IMR-90 (cell line): ENCODE measurements at regions not wholly inside any gene's neighbourhood (a gene's known extent, or its start where the extent isn't known, plus 50 kb on each side); places are given as distances from the start of the nearest gene placed in this dataset.

Experiments used
- ATAC-seq: fragments of 200-7000 bp; cut with Tn5 transposase; 2 replicates; pipeline ENCODE4 v1.9.1; 2020; ENCODE audit warnings: low read depth, mild to moderate bottlenecking, moderate library complexity
- BruUV-seq: library from RNA; stranded (reverse); fragments of 400-500 nt; replicated peaks from 2 replicates; lab custom pipeline; 2021; lab: Mats Ljungman, UMichigan
- CTCF ChIA-PET: fragments of 300-600 bp; formaldehyde crosslinking; extraction: SDS; loops from one replicate; lab custom pipeline; 2021; ENCODE audit warnings: antibody characterized with exemption; lab: Yijun Ruan, JAX
- POLR2A ChIA-PET: fragments of 300-600 bp; sonication (Branson Sonifier 250); formaldehyde crosslinking; loops from one replicate; lab custom pipeline; 2022; ENCODE audit warnings: antibody characterized with exemption; ENCODE audit not compliant: unreplicated experiment; lab: Charles Lee
- DNase-seq: peaks from one replicate; pipeline ENCODE4 v3.0.0; 2013
- H2AFZ ChIP-seq: replicated peaks from 2 replicates; pipeline ENCODE3; 2013; ENCODE audit warnings: low read length, mild to moderate bottlenecking; ENCODE audit not compliant: poor library complexity
- H2AK5ac ChIP-seq: 2 replicates; pipeline ENCODE4 v1.6.1; 2013; ENCODE audit warnings: low read depth, low read length, inconsistent platforms
- H2AK9ac ChIP-seq: replicated peaks from 2 replicates; pipeline ENCODE3; 2013; ENCODE audit warnings: mild to moderate bottlenecking, low read depth, low read length, moderate library complexity; ENCODE audit not compliant: poor library complexity
- H2BK120ac ChIP-seq: 2 replicates; pipeline ENCODE4 v1.6.1; 2013; ENCODE audit warnings: low read depth, low read length, inconsistent platforms
- H2BK15ac ChIP-seq: 3 replicates; pipeline ENCODE4 v1.6.1; 2013; ENCODE audit warnings: low read depth, low read length, inconsistent platforms
- H2BK20ac ChIP-seq: 2 replicates; pipeline ENCODE4 v1.6.1; 2013; ENCODE audit warnings: low read depth, mild to moderate bottlenecking, inconsistent platforms, low read length, moderate library complexity
- H2BK5ac ChIP-seq: 2 replicates; pipeline ENCODE4 v1.6.1; 2013; ENCODE audit warnings: mild to moderate bottlenecking, low read depth, low read length, inconsistent platforms; ENCODE audit not compliant: poor library complexity, severe bottlenecking
- H3K14ac ChIP-seq: replicated peaks from 2 replicates; pipeline ENCODE4 v1.6.1; 2013; ENCODE audit warnings: low read depth, low read length, inconsistent platforms
- H3K18ac ChIP-seq: 2 replicates; pipeline ENCODE4 v1.6.1; 2013; ENCODE audit warnings: low read depth, low read length, control low read depth
- H3K23ac ChIP-seq: 2 replicates; pipeline ENCODE4 v1.6.1; 2013; ENCODE audit warnings: low read depth, low read length, inconsistent platforms
- H3K27ac ChIP-seq: 2 replicates; pipeline ENCODE4 v1.5.1; 2013; ENCODE audit warnings: mild to moderate bottlenecking, control low read depth, low read length; ENCODE audit not compliant: insufficient read depth
- H3K27me3 ChIP-seq: 2 replicates; pipeline ENCODE4 v1.6.1; 2013; ENCODE audit warnings: low read length; ENCODE audit not compliant: control insufficient read depth, insufficient read depth
- H3K36me3 ChIP-seq: 2 replicates; pipeline ENCODE4 v1.6.1; 2013; ENCODE audit warnings: low read length, mixed read lengths; ENCODE audit not compliant: control insufficient read depth, insufficient read depth
- H3K4ac ChIP-seq: 2 replicates; pipeline ENCODE4 v1.6.1; 2013; ENCODE audit warnings: low read depth, low read length, inconsistent platforms
- H3K4me1 ChIP-seq: 2 replicates; pipeline ENCODE4 v1.6.1; 2013; ENCODE audit warnings: low read length, mixed read lengths; ENCODE audit not compliant: control insufficient read depth, insufficient read depth
- H3K4me2 ChIP-seq: 2 replicates; pipeline ENCODE4 v1.6.1; 2013; ENCODE audit warnings: low read depth, mild to moderate bottlenecking, control low read depth, low read length, moderate library complexity
- H3K4me3 ChIP-seq: 2 replicates; pipeline ENCODE4 v1.5.1; 2013; ENCODE audit warnings: low read depth, mild to moderate bottlenecking, control low read depth, low read length, moderate library complexity; ENCODE audit not compliant: insufficient read depth
- H3K56ac ChIP-seq: 2 replicates; pipeline ENCODE4 v1.6.1; 2013; ENCODE audit warnings: low read length, inconsistent platforms; ENCODE audit not compliant: insufficient read depth; ENCODE audit errors: extremely low read depth
- H3K79me1 ChIP-seq, 2 experiments: 2 replicates each; pipeline ENCODE4 v1.6.1; 2013; ENCODE audit warnings: low read length in 2 of 2, inconsistent platforms in 1 of 2, low read depth in 1 of 2
- H3K9ac ChIP-seq: 2 replicates; pipeline ENCODE4 v1.6.1; 2013; ENCODE audit warnings: low read depth, low read length, control low read depth
- H3K9me1 ChIP-seq: 2 replicates; pipeline ENCODE4 v1.6.1; 2013; ENCODE audit warnings: low read length, inconsistent platforms; ENCODE audit not compliant: insufficient read depth
- H3K9me3 ChIP-seq: 2 replicates; pipeline ENCODE4 v1.6.1; 2013; ENCODE audit warnings: low read length; ENCODE audit not compliant: control insufficient read depth, insufficient read depth
- H4K20me1 ChIP-seq: 2 replicates; pipeline ENCODE4 v1.6.1; 2013; ENCODE audit warnings: low read length, inconsistent platforms; ENCODE audit not compliant: insufficient read depth
- H4K5ac ChIP-seq: 2 replicates; pipeline ENCODE4 v1.6.1; 2013; ENCODE audit warnings: mild to moderate bottlenecking, low read depth, low read length, control low read depth
- H4K8ac ChIP-seq, 2 experiments: 2 replicates each; pipeline ENCODE4 v1.6.1; 2013; ENCODE audit warnings: low read depth in 2 of 2, low read length in 2 of 2, control low read depth in 1 of 2, inconsistent platforms in 1 of 2
- H4K91ac ChIP-seq: 2 replicates; pipeline ENCODE4 v1.6.1; 2013; ENCODE audit warnings: low read depth, low read length, inconsistent platforms; ENCODE audit not compliant: insufficient read depth
- BHLHE40 ChIP-seq: fragments of 150-350 bp; IDR thresholded peaks from 2 replicates; pipeline ENCODE4 v1.6.1; 2016; ENCODE audit warnings: mild to moderate bottlenecking, low read depth, low read length
- CEBPB ChIP-seq: IDR thresholded peaks from 2 replicates; pipeline ENCODE4 v1.6.1; 2012; ENCODE audit warnings: low read depth, low read length, improper control_type of control experiment
- CHD1 ChIP-seq: IDR thresholded peaks from 2 replicates; pipeline ENCODE4 v1.6.1; 2012; ENCODE audit warnings: low read depth, low read length, improper control_type of control experiment
- CTCF ChIP-seq: conservative IDR thresholded peaks from 2 replicates; pipeline ENCODE4 v1.5.1; 2012; ENCODE audit warnings: mild to moderate bottlenecking, low read depth, low read length, improper control_type of control experiment
- ELK1 ChIP-seq: fragments of 150-350 bp; IDR thresholded peaks from 2 replicates; pipeline ENCODE4 v1.6.1; 2016; ENCODE audit warnings: low read depth, mild to moderate bottlenecking, low read length, moderate library complexity, borderline replicate concordance
- FOS ChIP-seq: fragments of 150-350 bp; IDR thresholded peaks from 2 replicates; pipeline ENCODE4 v1.6.1; 2016; ENCODE audit warnings: low read depth, low read length
- MAFK ChIP-seq: IDR thresholded peaks from 2 replicates; pipeline ENCODE4 v1.6.1; 2012; ENCODE audit warnings: low read depth, low read length, improper control_type of control experiment
- MXI1 ChIP-seq: IDR thresholded peaks from 2 replicates; pipeline ENCODE4 v1.6.1; 2012; ENCODE audit warnings: low read depth, mild to moderate bottlenecking, low read length, moderate library complexity, borderline replicate concordance
- NFE2L2 ChIP-seq: fragments of 150-350 bp; IDR thresholded peaks from 2 replicates; pipeline ENCODE4 v1.6.1; 2016; ENCODE audit warnings: low read depth, mild to moderate bottlenecking, low read length
- POLR2A ChIP-seq: IDR thresholded peaks from 2 replicates; pipeline ENCODE4 v1.6.1; 2012; ENCODE audit warnings: mild to moderate bottlenecking, low read depth, low read length
- RCOR1 ChIP-seq: IDR thresholded peaks from 2 replicates; pipeline ENCODE4 v1.6.1; 2012; ENCODE audit warnings: mild to moderate bottlenecking, low read length, improper control_type of control experiment; ENCODE audit not compliant: insufficient replicate concordance
- USF2 ChIP-seq: fragments of 150-350 bp; IDR thresholded peaks from 2 replicates; pipeline ENCODE4 v1.6.1; 2017; ENCODE audit warnings: mild to moderate bottlenecking, antibody characterized with exemption, low read length, low read depth
- WGBS, 2 experiments: methylation state at CpG; one replicate each; pipeline versions ENCODE4 v1.1.5 to v1.1.7; 2013; ENCODE audit warnings: missing lambda C conversion rate in 2 of 2; ENCODE audit not compliant: insufficient read length in 1 of 2; ENCODE audit errors: extremely low coverage in 2 of 2; 5-methylcytosine and 5-hydroxymethylcytosine counted together
- dilution Hi-C: fragments of 300-500 bp; cut with HindIII; formaldehyde crosslinking; loops from one replicate; pipeline ENCODE4 v1.14.3; 2018; ENCODE audit warnings: low sequenced_read_pairs; ENCODE audit not compliant: unreplicated experiment
- in situ Hi-C: fragments of 300-500 bp; cut with MboI; formaldehyde crosslinking; loops from 3 replicates; pipeline ENCODE4 v1.14.3; 2019; ENCODE audit warnings: low sequenced_read_pairs, inconsistent platforms, mixed read lengths
- intact Hi-C: fragments of 100-400 bp; cut with micrococcal nuclease; formaldehyde crosslinking; loops from 2 replicates; pipeline ENCODE4 v1.10.0; 2022

GRCh38 chr3:5339967-5340535 lies 152.5 kb downstream of the EDEM1 start:
- POLR2A ChIA-PET, result no interaction called here
- no peak overlapping the region for H3K23ac ChIP-seq
- no peak overlapping the region for H3K27ac ChIP-seq
- H2BK5ac ChIP-seq, result no peak overlapping the region
- no peaks in the 10 kb centered on the region for H4K20me1 ChIP-seq
- H4K5ac ChIP-seq, result no peak overlapping the region
- H3K4me2 ChIP-seq, result no peak overlapping the region
- dilution Hi-C loops (no loop called here), intact Hi-C loops (no loop called here), in situ Hi-C loops (no loop called here)
- no peak overlapping the region for H2AFZ ChIP-seq
- H3K9me3 ChIP-seq, result no peaks in the 10 kb centered on the region; the same call in 1 of the 2 replicates
- no peaks in the 10 kb centered on the region for H3K36me3 ChIP-seq
- H3K4me3 ChIP-seq, result no peak overlapping the region
- 74% methylated on average over 3 of the region's 8 CpGs; no CpG with 5 or more reads in 1 of the 2 experiments for WGBS, 2 experiments
- H2BK120ac ChIP-seq, result no peak overlapping the region
- H3K14ac ChIP-seq, result no peak overlapping the region
- H3K18ac ChIP-seq, result no peak overlapping the region
- BruUV-seq, result no TSS peak
- H4K8ac ChIP-seq, result no peak overlapping the region
- no peaks in the 10 kb centered on the region for H3K79me1 ChIP-seq
- H3K27me3 ChIP-seq, result no peaks in the 10 kb centered on the region
- H3K9me1 ChIP-seq, result no peaks in the 10 kb centered on the region
- no peak overlapping the region for H4K91ac ChIP-seq
- H2BK15ac ChIP-seq, result no peak overlapping the region
- no peak for ATAC-seq
- H2AK5ac ChIP-seq, result no peak overlapping the region
- DNase-seq, result no peak
- H3K4ac ChIP-seq, result no peak overlapping the region
- no peaks in the 10 kb centered on the region for H3K4me1 ChIP-seq
- H3K56ac ChIP-seq, result no peak overlapping the region
- no peak overlapping the region for H3K9ac ChIP-seq
- TF ChIP-seq BHLHE40 (no peak), RCOR1 (no peak), ELK1 (no peak), CEBPB (no peak), MXI1 (no peak), FOS (no peak), USF2 (no peak), CHD1 (no peak), CTCF (no peak), POLR2A (no peak), NFE2L2 (no peak), MAFK (no peak)
- CTCF ChIA-PET, result no interaction called here
- H2BK20ac ChIP-seq, result no peak overlapping the region
- H2AK9ac ChIP-seq, result no peak overlapping the region
